Uterus (tissue), 3 donors: ENCODE measurements at regions not wholly inside any gene's neighbourhood (a gene's known extent, or its start where the extent isn't known, plus 50 kb on each side); places are given as distances from the start of the nearest gene placed in this dataset.
"Not testable (repeated sequence)": the region's sequence is repeated elsewhere in the genome, so short reads cannot be mapped to it uniquely, and the experiment has no call there.

Experiments
- DNase-seq, 2 donors: peaks; one replicate each; pipeline ENCODE4 v3.0.0-alpha.2; 2019 to 2020
- H3K27ac ChIP-seq, 2 donors: fragments of 200-600 bp; sonication (generic); 1 replicate in 1 of 2; 2 replicates in 1 of 2; pipeline ENCODE4 v1.5.1; 2016 to 2018
- H3K27me3 ChIP-seq, 2 donors: fragments of 200-600 bp; sonication (generic); one replicate each; pipeline ENCODE4 v1.5.1; 2018 to 2019; ENCODE audit warnings: control low read depth in 1 of 2
- H3K36me3 ChIP-seq, 2 donors: fragments of 200-600 bp; sonication (generic); one replicate each; pipeline ENCODE4 v1.5.1; 2019; ENCODE audit warnings: control low read depth in 1 of 2
- H3K4me1 ChIP-seq, 2 donors: fragments of 200-600 bp; sonication (generic); one replicate each; pipeline ENCODE4 v1.5.1; 2018 to 2019; ENCODE audit warnings: control low read depth in 1 of 2
- H3K4me3 ChIP-seq, 2 donors: fragments of 200-600 bp; sonication (generic); 1 replicate in 1 of 2; 2 replicates in 1 of 2; pipeline ENCODE4 v1.5.1; 2018 to 2019; ENCODE audit warnings: mild to moderate bottlenecking in 1 of 2
- H3K9me3 ChIP-seq, 2 donors: fragments of 200-600 bp; sonication (generic); one replicate each; pipeline ENCODE4 v1.5.1; 2019; ENCODE audit warnings: control low read depth in 1 of 2
- CTCF ChIP-seq, 4 experiments: fragments of 200-600 bp in 2 of 4; fragments of 450-650 bp in 2 of 4; sonication (generic) in 2 of 4; IDR thresholded peaks; one replicate each; pipeline ENCODE4 v1.5.1; 2016 to 2019; ENCODE audit warnings: antibody characterized with exemption in 4 of 4, mild to moderate bottlenecking in 2 of 4, moderate library complexity in 1 of 4
- POLR2A ChIP-seq, 2 donors: fragments of 450-650 bp; IDR thresholded peaks; one replicate each; pipeline ENCODE4 v1.6.1; 2016; ENCODE audit warnings: antibody characterized with exemption in 2 of 2, mild to moderate bottlenecking in 1 of 2, moderate library complexity in 1 of 2
- intact Hi-C: fragments of 100-400 bp; cut with DNase I; formaldehyde crosslinking; loops from one replicate; pipeline ENCODE4 v1.15.1; 2023; ENCODE audit warnings: low total_unique reads
- donor health status: DM: yes; HTN: yes; CAD: no.

DNA sequence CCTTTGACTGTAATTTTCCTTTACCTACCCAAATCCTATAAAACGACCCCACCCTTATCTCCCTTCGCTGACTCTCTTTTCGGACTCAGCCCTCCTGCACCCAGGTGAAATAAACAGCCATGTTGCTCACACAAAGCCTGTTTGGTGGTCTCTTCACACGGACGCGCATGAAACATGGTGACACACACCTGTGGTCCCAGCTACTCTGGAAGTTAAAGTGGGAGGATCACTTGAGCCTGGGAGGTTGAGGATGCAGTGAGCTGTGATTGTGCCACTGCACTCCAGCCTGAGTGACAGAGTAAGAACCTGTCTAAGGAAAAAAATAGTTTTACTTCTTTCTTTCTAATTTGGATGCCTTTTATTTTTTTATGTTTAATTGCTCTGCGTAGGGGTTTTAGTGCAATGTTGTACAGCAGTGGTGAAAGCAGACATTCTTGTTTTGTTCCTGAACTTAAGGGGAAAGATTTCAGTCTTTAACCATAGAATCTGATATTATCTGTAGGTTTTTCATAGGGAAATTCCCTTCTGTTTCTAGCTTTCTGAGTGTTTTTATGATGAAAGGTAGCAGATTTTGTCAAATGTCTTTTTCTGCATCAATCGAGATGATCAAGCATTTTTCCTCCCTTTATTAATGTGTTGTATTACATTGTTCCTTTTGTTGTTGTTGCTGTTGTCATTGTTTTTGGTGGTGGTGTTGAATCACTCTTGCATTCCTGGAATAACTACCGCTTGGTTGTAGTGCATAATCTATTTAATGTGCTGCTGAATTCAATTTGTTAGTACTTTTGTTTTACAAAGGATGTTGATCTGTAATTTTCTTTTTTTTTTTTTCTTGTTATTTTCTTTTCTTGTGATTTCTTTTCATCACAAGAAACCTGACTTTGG is 497.4 kb downstream of the DISC1 start:
- intact Hi-C loops, result no loop called here
- no peak for TF ChIP-seq CTCF (IDR thresholded peaks at IDR 0.05)
- no peak for TF ChIP-seq POLR2A (IDR thresholded peaks at IDR 0.05)
- H3K4me3 ChIP-seq, result no peak overlapping the region

GRCh38 chr1:232117903-232118302 is 491.3 kb downstream of the DISC1 start:
- H3K27ac ChIP-seq, H3K36me3 ChIP-seq, H3K27me3 ChIP-seq, H3K9me3 ChIP-seq, intact Hi-C loops, DNase-seq, H3K4me1 ChIP-seq, H3K4me3 ChIP-seq: not testable (repeated sequence)

More for the DNA sequence above, 497.4 kb downstream of the DISC1 start:
- DNase-seq, result no peak
- no peaks in the 10 kb centered on the region for H3K4me1 ChIP-seq
- no peak overlapping the region for H3K27ac ChIP-seq
- no peaks in the 10 kb centered on the region for H3K27me3 ChIP-seq
- H3K36me3 ChIP-seq, result no peaks in the 10 kb centered on the region
- H3K9me3 ChIP-seq, result no peaks in the 10 kb centered on the region

DNA sequence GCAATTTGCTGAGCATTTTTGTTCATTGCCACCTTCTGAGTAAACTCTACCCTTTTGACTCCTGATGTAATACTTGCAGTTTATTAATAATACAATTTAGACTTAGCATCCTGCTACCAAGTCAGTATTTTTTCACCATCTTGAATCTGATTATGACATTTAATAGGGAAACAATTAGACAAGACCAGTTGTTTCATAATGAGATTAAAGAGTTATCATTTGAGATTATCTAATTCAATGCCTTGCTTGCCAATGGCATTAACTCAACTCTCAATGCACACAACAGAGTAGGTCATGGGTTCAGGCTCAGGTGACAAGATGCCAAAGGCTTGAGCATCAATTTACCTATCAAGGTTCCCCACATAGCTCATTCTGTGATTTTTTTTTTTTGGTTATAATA is 488.4 kb downstream of the DISC1 start:
- no peak overlapping the region for H3K4me3 ChIP-seq
- H3K4me1 ChIP-seq, result no peaks in the 10 kb centered on the region
- H3K36me3 ChIP-seq, result no peaks in the 10 kb centered on the region
- H3K27me3 ChIP-seq, result no peaks in the 10 kb centered on the region
- TF ChIP-seq POLR2A (IDR thresholded peaks at IDR 0.05) (no peak), CTCF (IDR thresholded peaks at IDR 0.05) (no peak)
- H3K27ac ChIP-seq, result no peak overlapping the region
- no peaks in the 10 kb centered on the region for H3K9me3 ChIP-seq
- intact Hi-C loops, result no loop called here
- DNase-seq, result no peak

DNA sequence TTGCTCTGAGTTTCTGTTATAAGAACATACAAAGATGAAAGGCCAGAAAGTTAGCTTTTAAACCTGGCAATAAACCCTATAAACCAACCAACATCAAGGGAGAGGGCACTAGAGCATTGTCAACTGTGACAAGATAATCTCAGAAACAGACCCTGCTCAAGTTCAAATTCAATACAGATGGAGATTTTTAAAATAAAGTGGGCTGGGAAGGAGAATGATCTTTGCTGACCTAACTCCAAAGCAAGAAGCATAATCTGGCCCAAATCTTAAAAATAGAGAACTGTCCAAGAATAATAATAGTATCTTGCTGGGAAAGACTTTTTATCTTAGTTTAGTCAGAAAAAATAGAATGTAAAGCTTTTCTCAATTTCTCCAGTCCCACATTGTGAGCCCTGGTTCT is 485.5 kb downstream of the DISC1 start:
- Histone ChIP-seq H3K27me3 (no peaks in the 10 kb centered on the region), H3K4me1 (no peaks in the 10 kb centered on the region), H3K9me3 (no peaks in the 10 kb centered on the region), H3K36me3 (no peaks in the 10 kb centered on the region), H3K4me3 (no peak overlapping the region), H3K27ac (no peak overlapping the region)
- no peak for TF ChIP-seq POLR2A (IDR thresholded peaks at IDR 0.05)
- TF ChIP-seq CTCF (IDR thresholded peaks at IDR 0.05), result no peak
- intact Hi-C loops, result no loop called here
- DNase-seq, result no peak

DNA sequence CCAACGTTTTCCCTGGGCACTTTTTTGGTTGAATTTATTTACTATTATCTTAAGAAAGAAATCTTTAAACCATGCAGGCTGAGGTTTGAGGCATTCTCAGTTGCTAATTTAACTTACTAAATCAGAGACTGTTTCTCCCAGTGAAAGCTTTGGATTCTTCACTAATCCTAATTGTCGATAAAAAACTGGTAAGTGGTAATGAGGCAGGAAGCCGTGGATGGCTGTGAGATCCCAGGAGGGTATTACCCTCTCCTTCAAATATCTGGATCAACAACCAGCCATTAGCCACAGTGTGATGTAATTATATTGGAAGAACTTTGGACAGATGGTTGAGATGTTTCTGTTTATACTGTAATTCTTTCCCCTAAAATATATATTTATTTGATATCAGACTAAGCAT is 485.0 kb downstream of the DISC1 start:
- intact Hi-C loops, result no loop called here
- Histone ChIP-seq H3K27me3 (no peaks in the 10 kb centered on the region), H3K36me3 (no peaks in the 10 kb centered on the region), H3K4me3 (no peak overlapping the region), H3K4me1 (no peaks in the 10 kb centered on the region), H3K27ac (no peak overlapping the region), H3K9me3 (no peaks in the 10 kb centered on the region)
- no peak for DNase-seq
- TF ChIP-seq CTCF (IDR thresholded peaks at IDR 0.05), result no peak
- no peak for TF ChIP-seq POLR2A (IDR thresholded peaks at IDR 0.05)
